Limb (tissue), 2 donors: ENCODE measurements at regions not wholly inside any gene's neighbourhood (a gene's known extent, or its start where the extent isn't known, plus 50 kb on each side); places are given as distances from the start of the nearest gene placed in this dataset.
"Not testable (repeated sequence)": the region's sequence is repeated elsewhere in the genome, so short reads cannot be mapped to it uniquely, and the experiment has no call there.

Experiments used
- DNase-seq, 2 donors: peaks; one replicate each; pipeline ENCODE4 v3.0.0-alpha.2; 2016; ENCODE audit errors: extremely low spot score in 2 of 2

DNA sequence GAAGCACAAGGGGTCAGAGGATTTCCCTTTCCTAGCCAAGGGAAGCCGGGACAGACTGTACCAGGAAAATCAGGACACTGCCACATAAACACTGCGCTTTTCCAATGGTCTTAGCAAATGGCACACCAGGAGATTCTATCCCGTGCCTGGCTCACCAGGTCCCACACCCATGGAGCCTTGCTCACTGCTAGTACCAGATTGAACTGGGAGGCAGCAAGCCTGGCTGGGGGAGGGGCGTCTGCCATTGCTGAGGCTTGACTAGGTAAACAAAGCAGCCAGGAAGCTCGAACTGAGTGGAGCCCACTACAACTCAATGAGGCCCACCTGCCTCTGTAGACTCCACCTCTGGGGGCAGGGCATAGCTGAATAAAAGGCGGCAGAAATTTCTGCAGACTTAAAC lies 511.8 kb upstream of the PRR20A start:
- DNase-seq, result not testable (repeated sequence)

GRCh38 chr13:56631060-56631459 lies 509.7 kb upstream of the PRR20A start:
- not testable (repeated sequence) for DNase-seq

DNA sequence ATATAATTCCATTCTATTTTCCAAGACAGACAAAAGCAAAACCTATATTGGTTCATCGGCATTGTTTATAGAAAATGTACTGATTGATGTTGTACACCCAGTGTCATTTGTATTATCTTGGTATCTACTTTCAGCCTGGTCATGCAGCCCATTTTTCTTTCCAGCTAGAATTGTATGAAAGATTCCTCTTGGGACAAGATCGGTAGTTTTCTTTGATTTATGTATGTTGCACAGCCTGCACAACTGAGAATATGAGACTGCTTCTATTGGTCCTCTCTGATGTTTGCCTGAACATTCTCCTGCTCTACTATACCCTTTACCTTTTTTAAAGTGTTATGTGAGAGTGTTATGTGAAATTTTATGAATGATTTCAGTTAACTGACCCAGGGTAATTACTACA lies 487.7 kb upstream of the PRR20A start:
- no peak for DNase-seq

DNA sequence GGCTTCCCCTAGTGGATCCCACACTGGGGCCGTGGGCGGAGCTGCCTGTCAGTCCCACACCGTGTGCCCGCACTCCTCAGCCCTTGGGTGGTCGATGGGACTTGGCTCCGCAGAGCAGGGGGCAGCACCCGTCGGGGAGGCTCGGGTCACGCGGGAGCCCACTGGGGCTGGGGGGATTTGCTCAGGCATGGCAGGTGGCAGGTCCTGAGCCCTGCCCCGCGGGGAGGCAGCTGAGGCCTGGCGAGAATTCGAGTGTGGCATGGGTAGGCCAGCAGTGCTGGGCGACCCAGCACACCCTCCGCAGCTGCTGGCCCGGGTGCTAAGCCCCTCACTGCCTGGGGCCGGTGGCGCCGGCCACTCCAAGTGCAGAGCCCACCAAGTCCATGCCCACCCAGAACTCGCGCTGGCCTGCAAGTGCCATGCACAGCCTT lies 481.7 kb upstream of the PRR20A start:
- no peak for DNase-seq

DNA sequence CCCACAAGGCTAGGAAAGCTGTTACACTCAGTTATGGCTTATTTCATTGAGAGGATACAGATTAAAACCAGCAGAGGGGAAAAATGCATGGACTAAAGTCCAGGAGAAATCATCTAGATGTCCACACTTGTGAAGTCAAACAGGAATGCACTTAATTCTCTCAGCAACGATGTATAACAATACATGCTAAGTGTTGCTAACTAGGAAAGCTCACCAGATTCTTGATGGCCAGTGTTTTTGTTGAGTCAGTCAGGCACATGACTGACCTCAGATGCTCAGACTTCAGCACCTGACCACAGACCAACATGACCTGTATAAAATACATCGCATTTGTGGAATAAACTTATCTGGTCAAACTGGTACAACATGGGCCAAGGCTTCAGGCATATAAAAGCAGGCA lies 470.2 kb upstream of the PRR20A start:
- DNase-seq, result no peak

- no peak for DNase-seq
Observed at GRCh38 chr13:56681404-56681803, 459.3 kb upstream of the PRR20A start.

DNA sequence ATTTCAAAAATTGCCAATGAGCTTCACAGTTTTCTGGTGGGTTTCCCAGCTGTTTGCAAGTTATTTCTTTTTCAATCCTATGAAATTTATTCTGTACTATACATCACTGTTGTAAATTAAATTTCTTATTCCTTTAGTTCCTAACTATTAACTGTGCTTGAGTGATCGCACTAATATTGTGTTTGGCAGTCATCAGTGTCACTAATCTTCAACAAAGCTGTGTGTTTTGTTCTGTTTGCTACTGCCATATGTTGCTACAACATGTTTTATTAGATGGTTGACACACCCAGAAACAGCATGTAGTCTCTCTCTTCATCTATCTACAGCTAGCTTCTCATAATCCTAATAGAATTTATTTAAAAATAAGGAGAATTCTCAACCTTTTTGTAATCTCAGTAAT lies 453.6 kb upstream of the PRR20A start:
- no peak for DNase-seq

DNA sequence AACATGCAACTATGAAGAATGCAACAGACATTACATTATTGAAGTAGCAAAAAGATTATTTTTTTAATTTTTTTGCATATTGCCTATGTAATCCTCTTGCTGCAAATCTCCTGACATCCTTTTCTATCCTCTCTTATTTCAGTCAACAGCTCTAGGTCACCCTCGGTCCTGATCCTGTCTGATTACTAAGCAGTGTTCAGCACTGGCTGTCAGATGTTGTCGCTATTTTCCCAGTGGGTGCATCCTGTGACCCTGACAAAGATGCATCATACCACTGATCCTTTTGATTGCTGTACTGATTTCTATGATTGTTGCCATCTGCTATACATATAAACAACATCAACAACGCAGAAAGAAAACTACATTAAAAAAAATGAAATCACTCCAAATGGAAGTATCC lies 443.7 kb upstream of the PRR20A start:
- no peak for DNase-seq

DNA sequence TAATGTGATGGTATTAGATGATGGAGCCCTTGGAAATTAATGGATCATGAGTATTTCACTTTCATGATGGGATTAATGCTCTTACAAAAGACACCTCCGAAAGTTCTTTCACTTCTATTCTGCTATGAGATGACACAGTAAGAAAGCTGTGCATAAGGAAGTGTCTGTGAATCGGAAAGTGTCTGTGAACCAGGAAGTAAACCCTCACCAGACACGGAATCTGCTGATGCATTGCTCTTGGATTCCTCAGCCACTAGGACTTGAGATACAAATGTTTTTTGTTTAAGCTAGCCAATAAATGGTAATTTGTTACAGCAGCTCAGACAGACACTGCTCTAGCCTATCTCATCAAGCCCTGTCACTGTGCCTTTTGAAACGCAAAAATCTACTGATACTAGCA lies 440.4 kb upstream of the PRR20A start:
- no peak for DNase-seq

DNA sequence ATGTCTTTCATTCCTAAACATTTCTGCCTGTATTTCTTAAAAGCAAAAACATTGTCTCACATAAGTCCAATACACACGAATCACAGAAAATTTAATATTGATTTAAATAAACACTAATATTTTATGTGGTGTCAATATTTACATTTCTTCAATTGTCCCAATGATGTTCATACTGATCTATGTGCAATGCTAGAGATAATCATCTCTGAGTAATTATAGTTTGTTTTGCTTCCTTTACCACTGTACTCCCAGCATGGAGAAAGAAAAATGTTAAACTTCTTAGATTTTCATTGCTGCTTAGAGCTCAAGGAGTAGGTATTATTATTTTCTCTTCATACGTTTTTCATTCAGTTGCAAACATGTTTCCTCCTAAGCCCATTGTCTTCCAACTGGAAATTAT lies 434.2 kb upstream of the PRR20A start:
- no peak for DNase-seq

DNA sequence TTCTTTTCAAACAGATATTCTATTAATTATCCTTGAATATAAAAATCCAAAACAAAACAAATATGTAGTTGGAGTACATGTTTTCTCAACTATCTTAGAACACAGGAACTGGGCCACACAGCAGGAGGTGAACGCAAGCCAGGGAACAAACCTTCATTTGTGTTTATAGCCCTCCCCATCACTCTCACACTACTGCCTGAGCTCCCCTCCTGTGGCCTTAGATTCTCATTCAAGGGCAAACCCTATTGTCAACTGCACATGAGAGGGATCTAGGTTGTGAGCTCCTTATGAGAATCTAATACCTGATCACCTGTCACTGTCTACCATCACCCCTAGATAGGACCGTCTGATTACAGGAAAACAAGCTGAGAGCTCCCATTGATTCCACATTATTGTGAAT lies 427.1 kb upstream of the PRR20A start:
- DNase-seq, result no peak

- no peak for DNase-seq
Observed at GRCh38 chr13:56718791-56719190, 421.9 kb upstream of the PRR20A start.

DNA sequence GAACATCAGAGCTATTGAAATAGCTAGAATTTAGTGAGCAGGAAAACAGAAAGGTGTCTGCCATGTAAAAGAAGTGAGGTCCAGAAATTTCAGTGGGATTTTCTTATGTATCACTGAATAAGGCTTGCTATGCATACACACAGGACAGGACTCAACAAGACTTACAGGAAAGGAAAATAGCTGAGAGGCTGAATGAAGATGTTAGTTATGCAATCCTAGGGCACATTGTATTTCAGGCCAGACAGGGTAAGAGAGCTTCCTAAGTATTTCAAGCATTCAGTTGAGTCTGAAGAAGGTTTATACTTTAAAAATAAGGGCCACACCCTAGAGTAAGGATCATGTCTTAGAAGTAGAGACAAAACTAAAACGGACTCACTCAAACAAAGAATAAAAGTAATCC lies 419.9 kb upstream of the PRR20A start:
- DNase-seq, result no peak

DNA sequence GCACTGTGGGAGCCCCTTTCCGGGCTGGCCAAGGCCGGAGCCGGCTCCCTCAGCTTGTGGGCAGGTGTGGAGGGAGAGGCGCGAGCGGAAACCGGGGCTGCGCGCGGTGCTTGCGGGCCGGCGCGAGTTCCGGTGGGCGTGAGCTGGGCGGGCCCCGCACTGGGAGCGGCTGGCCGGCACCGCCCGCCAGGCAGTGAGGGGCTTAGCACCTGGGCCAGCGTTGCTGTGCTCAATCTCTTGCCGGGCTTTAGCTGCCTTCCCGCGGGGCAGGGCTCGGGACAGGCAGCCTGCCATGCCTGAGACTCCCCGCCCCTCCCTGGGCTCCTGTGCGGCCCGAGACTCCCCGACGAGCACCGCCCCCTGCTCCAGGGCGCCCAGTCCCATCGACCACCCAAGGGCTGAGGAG lies 405.2 kb upstream of the PRR20A start:
- DNase-seq, result no peak

DNA sequence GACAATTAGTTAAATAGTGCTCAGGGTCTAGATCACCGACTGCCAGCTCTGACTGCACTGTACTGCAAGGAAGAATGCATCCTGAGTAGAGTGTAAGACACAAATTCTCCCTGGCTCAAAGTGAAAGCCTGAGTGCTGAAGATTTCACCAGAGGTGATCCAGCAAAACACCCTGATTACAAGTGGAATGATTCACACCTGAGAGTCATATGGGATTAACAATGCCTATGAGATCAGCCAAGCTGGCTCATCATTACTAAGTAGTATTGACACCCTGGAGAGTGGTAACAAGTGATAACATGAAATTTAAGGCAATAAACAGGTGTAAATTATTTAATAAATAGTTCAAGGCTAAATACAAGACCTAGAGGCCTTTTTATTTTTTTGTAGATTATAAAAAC lies 403.8 kb upstream of the PRR20A start:
- DNase-seq, result no peak

DNA sequence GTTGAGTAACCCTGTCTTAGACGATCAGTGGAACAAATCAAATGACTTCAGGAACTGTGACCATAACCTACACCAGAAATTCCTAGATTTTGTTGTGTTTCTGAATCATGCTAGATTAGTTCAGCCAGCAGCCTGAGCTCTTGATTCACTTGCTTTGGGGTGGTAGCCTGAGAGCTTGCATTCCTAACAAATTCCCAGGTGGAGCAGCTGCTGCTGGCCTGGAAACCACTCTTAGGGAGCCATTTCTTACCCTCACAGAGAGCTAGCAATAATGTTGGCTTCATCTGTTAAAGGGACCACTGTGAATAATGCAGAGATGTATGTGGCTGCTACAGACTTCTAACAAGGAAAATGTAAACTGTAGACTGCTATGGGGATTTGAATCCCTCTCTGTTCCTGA lies 388.1 kb upstream of the PRR20A start:
- no peak for DNase-seq

- DNase-seq, result peak in 1 of 2 donors; percentile 48
Observed at GRCh38 chr13:56755181-56755935, 385.4 kb upstream of the PRR20A start.

- not testable (repeated sequence) for DNase-seq
Observed at GRCh38 chr13:56763333-56763732, 377.4 kb upstream of the PRR20A start.

DNA sequence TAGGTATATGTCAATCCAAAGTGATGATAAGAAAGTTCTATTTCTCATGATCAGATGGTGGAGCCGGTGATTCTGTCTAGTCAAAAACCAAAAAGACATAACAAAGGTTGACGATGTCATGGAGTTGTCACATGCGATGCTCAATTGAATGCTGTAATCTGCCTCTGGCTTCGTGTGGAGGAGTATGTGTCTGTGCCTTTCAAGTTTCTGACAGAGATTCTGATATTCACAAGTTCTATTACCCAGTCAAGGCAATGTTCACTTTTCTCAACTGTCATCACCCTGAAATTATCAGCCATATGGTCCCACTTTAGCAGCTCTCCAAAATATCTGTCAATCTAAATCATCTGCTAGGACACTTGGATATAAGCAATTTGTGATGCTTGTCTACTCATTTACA lies 367.6 kb upstream of the PRR20A start:
- DNase-seq, result no peak

- DNase-seq, result no peak
Observed at GRCh38 chr13:56789527-56789926, 351.2 kb upstream of the PRR20A start.

- no peak for DNase-seq
Observed at GRCh38 chr13:56837161-56837560, 303.6 kb upstream of the PRR20A start.

DNA sequence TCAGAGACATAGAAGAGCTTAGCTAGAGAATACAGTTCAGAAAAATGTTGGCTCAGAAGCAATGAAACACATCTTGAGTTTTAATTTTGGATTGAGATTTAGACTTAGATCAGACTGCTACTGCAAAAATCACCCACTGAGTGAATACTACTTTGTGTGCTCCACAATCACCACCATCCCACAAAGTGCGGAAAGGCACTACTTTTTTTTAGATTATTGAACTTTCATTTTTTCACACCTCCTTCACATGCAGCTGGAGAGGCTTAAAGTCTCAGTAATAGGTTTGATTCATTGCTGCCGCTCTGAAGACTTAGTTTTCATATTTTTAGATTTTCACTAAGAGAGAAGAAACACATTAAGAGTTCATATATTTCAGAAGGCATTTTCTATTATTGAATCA lies 289.9 kb upstream of the PRR20A start:
- DNase-seq, result no peak

- DNase-seq, result no peak
Observed at GRCh38 chr13:56861476-56861875, 279.2 kb upstream of the PRR20A start.

DNA sequence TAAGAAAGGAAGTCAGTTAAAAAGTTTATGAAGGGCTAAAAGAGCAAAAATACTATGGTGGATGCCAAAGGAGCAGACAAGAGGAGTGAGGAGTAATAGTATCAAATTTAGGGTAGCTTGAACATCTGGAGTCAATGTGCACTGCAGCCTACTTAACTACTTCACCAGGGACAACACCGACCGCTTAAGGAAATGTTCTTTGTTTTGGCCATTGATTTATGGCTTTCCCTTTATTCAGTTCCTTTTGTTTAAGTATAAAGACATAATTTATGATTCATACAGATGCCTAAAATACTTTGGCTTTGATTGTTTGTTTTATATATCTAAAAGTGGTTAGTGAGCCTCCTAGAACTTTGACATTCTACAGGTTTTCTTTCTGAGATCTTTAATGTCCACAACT lies 276.3 kb upstream of the PRR20A start:
- no peak for DNase-seq
